GM20431 (cell line): ENCODE measurements at regions not wholly inside any gene's neighbourhood (a gene's known extent, or its start where the extent isn't known, plus 50 kb on each side); places are given as distances from the start of the nearest gene placed in this dataset.
"Not testable (repeated sequence)": the region's sequence is repeated elsewhere in the genome, so short reads cannot be mapped to it uniquely, and the experiment has no call there.

Experiments
- in situ Hi-C: fragments of 300-500 bp; cut with MseI, MboI; formaldehyde crosslinking; loops from one replicate; pipeline ENCODE4 v1.15.0; 2020; ENCODE audit warnings: low sequenced_read_pairs; ENCODE audit not compliant: unreplicated experiment

DNA sequence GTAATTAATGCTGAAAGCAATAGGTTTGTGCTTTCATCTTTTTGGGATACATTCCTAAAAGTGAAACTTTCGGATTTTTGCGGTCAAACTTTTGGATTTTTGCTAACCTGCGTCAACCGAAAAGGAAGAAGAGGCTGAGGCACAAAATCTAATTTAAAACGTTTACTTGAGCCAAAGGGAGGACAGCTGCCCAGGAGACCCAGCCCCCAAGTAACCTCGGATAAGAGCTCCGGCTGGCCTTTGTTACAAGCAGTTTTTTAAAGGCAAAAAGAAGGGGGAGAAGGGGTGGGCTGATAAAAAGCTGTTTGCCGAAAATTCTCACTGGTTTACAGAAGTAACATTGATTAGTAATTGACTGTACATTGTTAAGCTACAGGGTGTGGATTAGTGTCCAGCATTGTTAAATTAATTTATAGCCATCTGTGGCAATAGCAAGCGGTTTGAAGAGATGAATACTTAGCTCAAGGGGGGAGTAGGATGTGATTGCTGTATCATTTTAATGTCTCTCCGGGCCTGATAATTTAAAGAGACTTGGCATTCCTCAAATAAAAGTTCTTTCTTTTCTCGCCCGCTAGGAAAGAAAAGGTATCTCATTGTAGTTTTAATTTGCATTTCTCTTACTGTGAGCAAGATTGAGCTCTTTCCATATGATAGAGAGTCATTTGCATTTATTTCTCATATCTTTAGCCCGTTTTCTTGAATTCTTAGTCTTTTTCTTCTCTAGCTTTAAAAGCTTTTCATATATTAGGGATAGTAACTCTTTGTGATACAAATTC, 59.1 kb upstream of the USP9X start:
- in situ Hi-C loops: no loop called here

DNA sequence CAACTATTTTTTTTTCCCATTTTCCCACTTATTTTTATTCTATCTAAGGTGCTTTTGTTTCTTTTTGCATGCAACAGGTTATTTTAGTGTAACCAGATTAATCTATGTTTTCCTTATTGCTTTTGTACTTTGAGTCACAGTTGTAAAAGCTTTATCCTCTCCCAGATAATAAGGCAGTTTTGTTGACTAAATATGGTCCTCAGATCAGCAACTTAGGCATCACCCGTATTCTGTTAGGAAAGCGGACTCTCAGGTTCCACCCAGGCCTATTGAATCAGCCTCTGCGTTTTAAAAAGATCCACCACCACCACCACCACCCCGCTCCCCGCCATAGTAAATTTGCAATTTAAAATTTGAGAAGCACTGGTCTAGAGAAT, 58.6 kb upstream of the USP9X start:
- in situ Hi-C loops: no loop called here

DNA sequence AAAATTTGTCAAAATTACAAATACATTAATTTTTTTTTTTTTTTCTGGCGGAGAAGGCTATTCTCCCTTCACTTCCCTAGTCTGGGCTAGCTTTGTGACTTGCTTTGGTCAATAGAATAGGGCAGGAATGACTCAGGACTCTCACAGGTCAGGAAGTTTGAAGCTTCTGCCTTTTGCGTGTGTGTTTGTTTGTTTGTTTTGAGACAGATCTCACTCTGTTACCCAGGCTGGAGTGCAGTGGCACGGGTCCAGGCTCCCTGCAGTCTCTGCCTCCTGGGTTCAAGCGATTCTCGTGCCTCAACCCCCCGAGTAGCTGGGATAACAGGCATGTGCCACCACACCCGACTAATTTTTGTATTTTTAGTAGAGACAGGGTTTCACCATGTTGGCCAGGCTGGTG, 55.9 kb upstream of the USP9X start:
- in situ Hi-C loops: no loop called here

DNA sequence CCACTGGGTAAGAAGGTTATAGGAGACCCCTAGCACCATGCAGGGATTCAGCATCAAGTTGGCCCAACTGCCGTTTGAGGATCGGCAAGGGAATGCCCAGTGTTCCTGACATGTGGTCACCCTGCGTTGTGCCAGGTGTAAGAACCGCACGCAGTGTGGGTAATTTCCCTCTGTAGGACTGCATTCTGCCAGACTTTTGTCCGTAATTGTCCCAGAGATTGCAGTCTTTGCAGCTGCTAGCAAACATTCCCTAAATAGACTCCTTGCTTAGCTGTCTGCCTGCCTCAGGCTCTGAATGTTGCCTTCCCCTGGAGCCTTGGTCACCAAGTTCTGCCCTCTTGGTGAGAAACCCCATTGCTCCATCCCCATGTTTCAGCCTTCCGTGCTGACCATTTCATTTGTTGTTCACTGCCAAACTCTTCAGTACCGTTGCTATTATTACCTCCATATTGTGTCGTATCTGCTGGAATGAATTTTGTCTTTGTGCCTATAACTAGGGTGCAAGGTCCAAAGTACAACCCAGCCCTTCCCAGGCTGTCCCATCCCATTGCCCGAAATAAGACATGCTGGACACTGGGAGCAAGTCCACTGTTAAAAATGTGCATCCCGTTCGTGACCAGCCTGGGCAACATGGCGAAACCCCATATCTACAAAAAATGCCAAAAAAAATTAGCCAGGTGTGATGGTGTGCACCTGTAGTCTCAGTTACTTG, 53.8 kb upstream of the USP9X start:
- in situ Hi-C loops: no loop called here

DNA sequence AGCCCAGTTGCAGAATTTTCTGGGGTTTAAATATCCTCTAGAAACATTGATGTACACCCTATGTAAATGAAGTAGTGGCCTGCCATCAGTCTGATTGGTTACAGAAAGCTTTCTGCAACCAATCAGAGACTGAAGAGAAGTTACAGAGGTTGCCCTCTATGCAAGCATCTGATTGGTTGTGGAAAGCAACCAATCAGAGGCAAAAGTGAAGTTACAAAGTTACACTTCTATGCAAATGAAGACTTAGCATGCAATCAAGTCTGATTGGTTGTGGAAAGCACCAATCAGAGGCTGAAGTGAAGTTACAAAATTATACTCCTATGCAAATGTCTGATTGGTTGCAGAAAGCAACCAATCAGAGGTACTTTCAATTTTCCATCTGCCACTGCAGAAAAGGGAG, 51.9 kb upstream of the USP9X start:
- in situ Hi-C loops: no loop called here

DNA sequence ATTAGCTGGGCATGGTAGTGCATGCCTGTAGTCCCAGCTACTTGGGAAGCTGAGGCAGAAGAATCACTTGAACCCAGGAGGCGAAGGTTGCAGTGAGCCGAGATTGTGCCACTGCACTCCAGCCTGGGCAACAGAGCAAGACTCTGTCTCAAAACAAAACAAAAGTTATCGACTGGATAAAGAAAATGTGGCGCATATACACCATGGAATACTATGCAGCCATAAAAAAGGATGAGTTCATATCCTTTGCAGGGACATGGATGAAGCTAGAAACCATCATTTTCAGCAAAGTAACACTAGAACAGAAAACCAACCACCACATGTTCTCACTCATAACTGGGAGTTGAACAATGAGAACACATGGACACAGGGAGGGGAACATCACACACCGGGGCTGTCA, 50.3 kb upstream of the USP9X start:
- in situ Hi-C loops: not testable (repeated sequence)
